Esophagus squamous epithelium (tissue), 4 donors: ENCODE measurements at regions not wholly inside any gene's neighbourhood (a gene's known extent, or its start where the extent isn't known, plus 50 kb on each side); places are given as distances from the start of the nearest gene placed in this dataset.

Source experiments
- POLR2A ChIP-seq, 4 donors: fragments of 450-650 bp; IDR thresholded peaks; one replicate each; pipeline ENCODE4 v1.6.1; 2017; ENCODE audit warnings: antibody characterized with exemption in 4 of 4, mild to moderate bottlenecking in 4 of 4, moderate library complexity in 3 of 4
- TF ChIP-seq, protein P1 (sequence below), 6 experiments: fragments of 450-650 bp in 4 of 6; fragments of 200-600 bp in 2 of 6; sonication (generic) in 2 of 6; IDR thresholded peaks; one replicate each; pipeline ENCODE4 v1.5.1; 2016 to 2019; ENCODE audit warnings: antibody characterized with exemption in 6 of 6, mild to moderate bottlenecking in 4 of 6, moderate library complexity in 4 of 6

DNA sequence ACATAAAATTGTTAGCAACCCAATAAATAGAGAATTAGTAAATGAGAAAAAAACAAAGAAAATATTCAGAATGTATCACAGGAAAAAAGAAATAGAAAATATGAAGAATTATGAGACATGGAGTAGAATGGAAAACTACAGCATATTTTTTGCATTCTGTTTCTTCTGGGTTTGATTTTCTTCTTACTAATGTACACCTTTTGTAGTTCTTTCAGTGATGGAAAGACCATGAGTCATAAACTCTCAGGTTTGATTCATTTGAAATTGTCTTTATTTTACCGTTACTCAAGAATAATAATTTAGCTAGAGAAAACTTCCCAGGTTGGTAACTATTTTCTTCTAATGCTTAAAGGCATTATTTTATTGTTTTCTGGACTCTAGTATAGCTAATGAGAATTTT, 90.3 kb upstream of the TMEM170B start:
- TF ChIP-seq, protein P1, sequence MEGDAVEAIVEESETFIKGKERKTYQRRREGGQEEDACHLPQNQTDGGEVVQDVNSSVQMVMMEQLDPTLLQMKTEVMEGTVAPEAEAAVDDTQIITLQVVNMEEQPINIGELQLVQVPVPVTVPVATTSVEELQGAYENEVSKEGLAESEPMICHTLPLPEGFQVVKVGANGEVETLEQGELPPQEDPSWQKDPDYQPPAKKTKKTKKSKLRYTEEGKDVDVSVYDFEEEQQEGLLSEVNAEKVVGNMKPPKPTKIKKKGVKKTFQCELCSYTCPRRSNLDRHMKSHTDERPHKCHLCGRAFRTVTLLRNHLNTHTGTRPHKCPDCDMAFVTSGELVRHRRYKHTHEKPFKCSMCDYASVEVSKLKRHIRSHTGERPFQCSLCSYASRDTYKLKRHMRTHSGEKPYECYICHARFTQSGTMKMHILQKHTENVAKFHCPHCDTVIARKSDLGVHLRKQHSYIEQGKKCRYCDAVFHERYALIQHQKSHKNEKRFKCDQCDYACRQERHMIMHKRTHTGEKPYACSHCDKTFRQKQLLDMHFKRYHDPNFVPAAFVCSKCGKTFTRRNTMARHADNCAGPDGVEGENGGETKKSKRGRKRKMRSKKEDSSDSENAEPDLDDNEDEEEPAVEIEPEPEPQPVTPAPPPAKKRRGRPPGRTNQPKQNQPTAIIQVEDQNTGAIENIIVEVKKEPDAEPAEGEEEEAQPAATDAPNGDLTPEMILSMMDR (IDR thresholded peaks at IDR 0.05): no peak
- TF ChIP-seq POLR2A (IDR thresholded peaks at IDR 0.05): no peak
